ENCODE measurements at regions not wholly inside any gene's neighbourhood (a gene's known extent, or its start where the extent isn't known, plus 50 kb on each side); places are given as distances from the start of the nearest gene placed in this dataset.

- no peaks in the 10 kb centered on the region for H3K36me3 ChIP-seq
- DNase-seq: no peak
- TF ChIP-seq POLR2AphosphoS5 (IDR thresholded peaks at IDR 0.05) (no peak), POLR2A (IDR thresholded peaks at IDR 0.05) (no peak), CTCF (IDR thresholded peaks at IDR 0.05 in 8 of 11, conservative IDR thresholded peaks at IDR 0.05 in 3 of 11) (no peak)
- H3K27ac ChIP-seq: no peak overlapping the region
- H3K4me3 ChIP-seq: peak overlapping the region in 1 of 8 donors; percentile 38
- H3K4me1 ChIP-seq: peaks cover 0 to 10% (median 4%) of the 10 kb centered on the region in 6 donors
- peaks cover 8 to 99% (median 49%) of the 10 kb centered on the region in 7 donors for H3K27me3 ChIP-seq (replicated peaks in 1 of 7)
- peaks cover 0 to 6% (median 0%) of the 10 kb centered on the region in 8 donors for H3K9me3 ChIP-seq
- intact Hi-C loops (cut with DNase I; ENCODE audit: low total_unique reads): no loop called here
- 4 to 8% (median 4%) methylated on average over 45 to 51 of the region's 51 CpGs for WGBS, 5 donors
Observed at GRCh38 chr6:27630727-27631608, 158.1 kb upstream of the ZNF184 start.

DNA sequence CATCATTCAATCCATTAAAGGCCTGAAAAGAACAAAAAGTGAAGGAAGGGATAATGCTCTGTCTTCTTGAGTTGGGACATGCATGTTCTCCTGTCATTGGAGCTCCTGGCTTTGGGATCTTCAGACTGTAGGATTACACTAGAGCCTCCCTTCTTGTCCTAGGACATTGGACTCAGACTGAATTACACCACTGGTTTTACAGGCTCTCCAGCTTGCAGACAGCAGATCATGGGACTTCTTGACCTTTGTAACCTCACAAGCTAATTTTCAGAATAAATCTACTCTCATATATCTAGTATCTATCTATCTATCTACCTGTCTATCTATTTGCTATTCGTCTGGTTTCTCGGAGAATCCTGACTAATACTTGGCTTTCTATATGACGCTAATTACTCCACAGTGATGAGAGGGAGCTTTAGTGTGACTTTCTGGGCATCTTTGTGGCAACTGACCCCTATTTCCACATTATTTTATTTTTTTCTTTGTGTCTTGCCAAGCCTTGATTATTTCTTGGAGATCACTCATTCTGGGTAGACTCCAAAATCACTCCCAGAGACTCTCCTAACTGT is 151.9 kb upstream of the ZNF184 start:
- Histone ChIP-seq H3K27ac (no peak overlapping the region), H3K4me1 (no peaks in the 10 kb centered on the region), H3K27me3 (replicated peaks in 1 of 7) (peaks cover 0 to 95% (median 34%) of the 10 kb centered on the region in 7 donors), H3K4me3 (no peak overlapping the region), H3K36me3 (no peaks in the 10 kb centered on the region), H3K9me3 (no peaks in the 10 kb centered on the region)
- 59 to 81% (median 77%) methylated on average over 3 of the region's 3 CpGs for WGBS, 5 donors
- intact Hi-C loops (cut with DNase I; ENCODE audit: low total_unique reads): no loop called here
- TF ChIP-seq POLR2AphosphoS5 (IDR thresholded peaks at IDR 0.05) (no peak), POLR2A (IDR thresholded peaks at IDR 0.05) (no peak)
- no peak for DNase-seq

DNA sequence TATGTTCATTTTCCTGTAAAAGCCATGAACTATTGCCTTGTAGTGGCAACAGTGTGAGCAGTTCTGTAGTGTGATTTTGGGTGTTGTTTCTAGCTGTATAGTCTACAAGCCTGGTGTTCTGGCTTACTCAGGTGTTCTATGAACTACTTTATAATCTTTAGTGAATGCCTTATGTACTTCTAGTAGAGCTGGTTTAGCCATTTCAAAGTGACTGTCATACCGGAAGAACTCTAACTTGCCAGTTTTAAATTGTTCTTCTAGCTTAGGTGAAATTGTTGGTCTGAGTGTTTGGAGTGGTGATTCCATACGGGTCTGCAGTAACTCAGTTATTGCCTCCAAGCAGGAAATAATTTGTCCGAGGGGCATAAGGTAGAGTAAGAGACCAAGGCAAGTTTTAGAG is 150.2 kb upstream of the ZNF184 start:
- Histone ChIP-seq H3K36me3 (no peaks in the 10 kb centered on the region), H3K27me3 (replicated peaks in 1 of 7) (peaks cover 0 to 95% (median 35%) of the 10 kb centered on the region in 7 donors), H3K27ac (no peak overlapping the region), H3K9me3 (no peaks in the 10 kb centered on the region), H3K4me1 (peaks cover 0 to 4% (median 0%) of the 10 kb centered on the region in 6 donors), H3K4me3 (no peak overlapping the region)
- intact Hi-C loops (cut with DNase I; ENCODE audit: low total_unique reads): no loop called here
- no peak for TF ChIP-seq CTCF (IDR thresholded peaks at IDR 0.05 in 8 of 11, conservative IDR thresholded peaks at IDR 0.05 in 3 of 11)
- TF ChIP-seq POLR2AphosphoS5 (IDR thresholded peaks at IDR 0.05): no peak
- DNase-seq: no peak
- WGBS, 5 donors: 69 to 79% (median 72%) methylated on average over 3 of the region's 3 CpGs

DNA sequence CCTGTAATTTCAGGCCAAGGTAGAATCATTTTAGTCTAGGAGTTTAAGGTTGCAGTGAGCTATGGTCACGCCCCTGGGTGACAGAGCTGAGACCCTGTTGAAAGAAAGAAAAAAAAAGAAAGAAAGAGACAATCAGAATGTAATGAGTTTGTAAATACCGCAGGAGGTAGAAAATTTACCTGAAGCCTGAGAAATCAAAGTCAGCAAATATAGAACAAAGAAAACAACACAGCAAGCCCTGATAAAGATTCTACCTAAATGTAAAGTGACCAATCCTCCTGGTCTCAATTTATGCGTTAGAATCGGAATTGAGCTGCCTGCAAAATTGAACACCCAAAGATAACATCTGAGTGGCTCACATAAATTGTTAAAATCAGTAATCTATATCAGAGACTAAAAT is 146.5 kb upstream of the ZNF184 start:
- peaks cover 2 to 18% (median 9%) of the 10 kb centered on the region in 6 donors for H3K4me1 ChIP-seq
- no peak overlapping the region for H3K4me3 ChIP-seq
- TF ChIP-seq POLR2A (IDR thresholded peaks at IDR 0.05) (no peak), CTCF (IDR thresholded peaks at IDR 0.05 in 8 of 11, conservative IDR thresholded peaks at IDR 0.05 in 3 of 11) (no peak), POLR2AphosphoS5 (IDR thresholded peaks at IDR 0.05) (no peak)
- H3K27me3 ChIP-seq (replicated peaks in 1 of 7): peaks cover 0 to 98% (median 47%) of the 10 kb centered on the region in 7 donors
- WGBS, 5 donors: 69 to 88% (median 77%) methylated on average over 4 of the region's 4 CpGs
- DNase-seq: no peak
- no peaks in the 10 kb centered on the region for H3K36me3 ChIP-seq
- no peaks in the 10 kb centered on the region for H3K9me3 ChIP-seq
- intact Hi-C loops (cut with DNase I; ENCODE audit: low total_unique reads): no loop called here
- no peak overlapping the region for H3K27ac ChIP-seq
